Renal pelvis (tissue), 1 donor: ENCODE measurements at regions not wholly inside any gene's neighbourhood (a gene's known extent, or its start where the extent isn't known, plus 50 kb on each side); places are given as distances from the start of the nearest gene placed in this dataset.

Source experiments
- DNase-seq: peaks from one replicate; pipeline ENCODE4 v3.0.0-alpha.2; 2013

DNA sequence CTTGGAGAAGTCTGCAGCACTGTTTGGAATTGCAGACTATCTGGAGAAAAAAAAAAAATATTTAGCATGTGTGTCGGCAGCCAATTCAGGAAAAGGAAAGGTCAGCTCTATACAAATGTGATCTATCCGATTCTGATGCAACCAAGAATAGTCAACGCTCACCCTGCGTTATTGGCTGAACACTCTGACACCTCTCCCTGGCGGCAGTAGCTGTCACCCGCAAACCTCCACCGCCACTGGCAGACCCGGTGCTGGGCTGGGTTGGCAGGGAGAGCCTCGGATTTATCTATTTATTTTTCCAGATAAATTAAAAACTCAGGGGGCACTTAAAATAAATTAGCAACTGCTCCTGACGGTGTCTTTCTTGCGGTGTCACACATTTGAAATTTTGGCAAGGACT is 409.7 kb downstream of the VRK1 start:
- no peak for DNase-seq

DNA sequence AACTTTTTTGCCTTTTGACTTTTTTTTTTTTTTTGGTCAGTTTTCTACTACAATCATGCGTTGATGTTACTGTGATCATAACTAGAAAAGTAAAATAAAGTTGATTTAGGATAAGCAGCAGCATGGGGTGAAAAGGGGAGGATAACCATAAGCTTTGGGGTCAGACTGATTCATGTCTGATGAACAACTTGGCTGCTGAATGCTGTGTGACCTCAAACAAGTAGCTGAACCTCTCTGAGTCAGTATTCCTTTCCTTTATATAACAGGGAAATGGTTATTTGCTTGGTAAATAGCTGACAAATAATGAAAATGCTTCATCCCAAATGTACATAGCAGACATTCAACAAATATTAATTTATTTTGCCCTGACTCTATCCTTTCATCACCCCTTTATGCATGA is 413.0 kb downstream of the VRK1 start:
- DNase-seq, result no peak

DNA sequence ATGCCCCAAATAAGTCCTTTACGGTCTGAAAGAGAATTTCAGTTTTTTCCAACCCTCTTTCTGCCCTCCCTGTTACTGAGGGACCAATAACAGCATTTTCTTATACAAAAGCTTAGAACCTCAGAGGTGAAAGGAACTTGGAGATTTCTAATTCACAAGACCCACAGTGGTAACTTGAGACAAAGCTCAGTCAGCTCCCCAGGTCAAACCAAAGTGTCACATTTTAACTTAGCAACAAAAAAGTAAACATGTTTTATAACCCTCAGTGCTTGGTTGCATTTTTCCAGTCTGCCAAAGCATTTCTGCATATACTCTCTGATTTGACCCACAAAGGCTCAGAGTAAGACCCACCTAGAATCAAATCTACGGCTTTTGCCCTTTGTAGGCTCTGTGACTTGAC is 415.2 kb downstream of the VRK1 start:
- no peak for DNase-seq

DNA sequence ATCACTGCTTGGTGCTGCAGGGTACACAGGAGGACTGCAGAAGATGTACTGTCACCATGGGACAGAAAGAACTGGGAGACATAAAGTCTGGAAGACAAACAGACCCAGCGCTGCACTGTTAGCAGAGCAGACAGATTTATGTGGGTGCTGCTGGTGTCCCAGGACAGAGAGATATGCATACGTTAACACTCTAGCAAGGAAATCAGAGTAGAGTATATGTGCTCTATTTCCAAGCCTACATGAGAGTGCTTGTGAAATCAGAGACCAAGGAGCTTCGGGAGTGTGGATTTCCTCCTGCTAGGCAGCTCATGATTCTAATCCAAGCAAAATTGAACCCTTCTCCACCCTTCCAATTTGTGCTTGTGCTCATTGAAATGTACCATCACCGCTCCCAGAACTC is 416.5 kb downstream of the VRK1 start:
- no peak for DNase-seq

DNA sequence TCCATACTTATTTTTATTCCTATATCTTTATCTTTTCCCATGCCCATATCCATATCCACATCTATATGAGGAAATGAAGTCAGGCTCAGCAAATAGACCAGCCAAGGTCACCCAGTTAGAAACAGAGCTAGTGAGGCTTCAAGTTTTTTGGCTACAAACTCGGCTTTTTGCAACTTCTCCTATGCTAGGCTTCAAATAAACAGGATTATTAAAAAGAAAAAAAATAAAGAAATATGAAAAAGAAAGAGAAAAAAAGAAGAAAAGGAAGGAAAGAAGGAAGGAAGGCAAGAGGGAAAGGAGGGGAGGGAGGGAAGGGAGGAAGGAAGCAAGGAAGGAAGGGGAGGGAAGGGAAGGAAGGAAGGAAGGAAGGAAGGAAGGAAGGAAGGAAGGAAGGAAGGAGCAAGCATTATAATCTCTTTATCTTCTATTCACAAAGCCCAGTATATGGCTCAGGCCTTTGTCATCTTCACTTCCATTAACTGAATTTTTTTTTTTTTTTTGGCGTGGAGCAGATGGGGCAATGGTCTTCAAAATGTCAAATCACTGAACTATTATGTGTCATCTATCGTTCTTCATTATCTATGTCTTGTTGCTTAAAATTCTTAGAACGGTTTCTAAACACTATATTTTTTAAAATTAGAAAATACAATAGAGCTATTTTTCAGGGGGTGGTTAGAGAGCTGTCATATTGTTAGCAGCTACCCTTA is 418.2 kb downstream of the VRK1 start:
- DNase-seq, result no peak

DNA sequence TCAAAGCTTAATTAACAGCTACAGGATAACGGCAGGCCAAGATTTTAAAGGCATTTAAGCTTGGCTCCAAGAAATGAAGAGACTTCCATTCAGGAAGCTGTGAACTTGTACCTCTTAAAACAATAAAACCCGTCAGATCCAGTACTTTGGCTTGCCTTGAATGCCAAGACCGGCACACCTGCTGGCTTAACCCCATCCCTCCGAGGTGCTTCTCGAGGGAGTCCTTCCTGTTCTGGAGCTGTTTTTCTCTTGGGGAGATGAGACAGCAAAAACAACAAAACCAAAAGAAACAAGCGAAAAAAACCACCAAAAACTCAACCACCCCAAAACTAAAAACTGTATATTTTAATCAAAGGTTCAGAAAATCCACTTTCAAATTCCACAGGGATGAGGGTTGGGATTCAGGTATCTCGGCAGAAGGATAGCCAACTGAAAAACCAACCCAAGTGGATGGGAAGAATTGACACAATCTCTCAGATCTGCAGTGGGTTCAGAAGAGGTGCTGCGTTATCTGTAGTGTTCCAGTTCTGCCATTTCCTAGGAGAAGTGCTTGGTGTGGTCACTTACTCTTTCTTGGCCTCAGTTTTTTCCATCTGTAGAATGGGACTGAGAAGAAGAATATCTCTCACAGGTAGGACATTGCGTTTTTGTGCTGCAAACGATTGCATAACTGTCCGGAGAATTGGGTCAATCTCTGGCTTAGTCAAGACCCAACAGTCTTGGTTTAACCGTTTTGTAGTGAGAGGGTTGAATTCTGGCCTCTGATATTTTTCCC is 420.1 kb downstream of the VRK1 start:
- DNase-seq, result no peak

DNA sequence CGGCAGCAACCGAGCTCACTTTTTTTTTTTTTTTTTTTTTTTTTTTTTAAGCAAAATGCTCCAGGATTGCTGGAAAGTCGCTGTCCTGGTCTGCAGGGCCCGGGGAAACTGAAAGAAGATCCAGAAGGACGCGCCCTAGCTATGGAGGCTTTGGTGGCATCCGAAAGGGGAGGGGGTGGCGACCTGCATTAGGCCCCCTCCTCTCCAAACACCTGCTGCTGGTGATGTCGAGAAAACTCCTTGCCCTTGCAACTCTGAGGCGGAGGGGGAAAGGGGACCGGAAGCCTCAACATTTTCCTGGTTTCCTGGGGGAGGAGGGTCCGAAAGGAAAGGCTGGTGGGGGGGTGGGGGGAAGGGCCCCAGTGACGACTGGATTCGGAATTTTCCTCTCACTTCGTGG is 421.1 kb downstream of the VRK1 start:
- DNase-seq, result no peak

DNA sequence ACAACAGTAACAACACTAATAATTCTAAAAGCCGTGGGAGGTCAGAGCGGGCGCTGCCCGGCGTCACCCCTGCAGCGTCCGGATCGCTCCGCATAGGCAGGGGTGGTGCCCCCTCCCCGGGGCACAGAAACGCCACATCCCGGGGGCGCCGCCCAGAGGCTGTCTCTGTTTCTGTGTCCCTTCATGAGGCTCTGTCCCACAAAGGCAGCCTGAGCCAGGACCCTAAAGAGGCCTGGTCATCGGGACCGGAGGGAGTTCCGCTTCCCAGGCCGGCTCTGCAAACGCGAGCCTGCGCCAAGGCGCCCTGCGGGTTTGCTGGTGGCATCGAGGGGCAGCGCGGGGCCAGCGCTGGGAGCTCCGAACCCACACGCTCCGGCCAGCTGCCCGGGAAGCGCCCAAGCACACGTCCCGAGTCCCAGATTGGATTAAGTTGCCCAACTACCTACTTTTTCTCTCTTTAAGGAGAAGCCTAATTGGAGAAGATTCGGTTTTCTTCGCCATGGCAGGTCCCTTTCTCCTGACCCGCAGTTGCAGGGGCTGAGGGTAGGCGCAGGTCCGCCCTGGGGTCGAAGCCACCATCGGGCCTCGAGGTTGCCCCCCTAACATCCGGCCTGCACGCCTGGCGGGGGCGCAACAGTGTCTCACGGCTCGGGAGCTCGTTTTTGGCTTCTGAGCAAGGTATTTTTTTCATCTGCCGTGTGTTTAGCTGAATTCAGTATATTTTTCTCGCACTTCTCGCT is 421.7 kb downstream of the VRK1 start:
- DNase-seq, result peak; percentile 24

DNA sequence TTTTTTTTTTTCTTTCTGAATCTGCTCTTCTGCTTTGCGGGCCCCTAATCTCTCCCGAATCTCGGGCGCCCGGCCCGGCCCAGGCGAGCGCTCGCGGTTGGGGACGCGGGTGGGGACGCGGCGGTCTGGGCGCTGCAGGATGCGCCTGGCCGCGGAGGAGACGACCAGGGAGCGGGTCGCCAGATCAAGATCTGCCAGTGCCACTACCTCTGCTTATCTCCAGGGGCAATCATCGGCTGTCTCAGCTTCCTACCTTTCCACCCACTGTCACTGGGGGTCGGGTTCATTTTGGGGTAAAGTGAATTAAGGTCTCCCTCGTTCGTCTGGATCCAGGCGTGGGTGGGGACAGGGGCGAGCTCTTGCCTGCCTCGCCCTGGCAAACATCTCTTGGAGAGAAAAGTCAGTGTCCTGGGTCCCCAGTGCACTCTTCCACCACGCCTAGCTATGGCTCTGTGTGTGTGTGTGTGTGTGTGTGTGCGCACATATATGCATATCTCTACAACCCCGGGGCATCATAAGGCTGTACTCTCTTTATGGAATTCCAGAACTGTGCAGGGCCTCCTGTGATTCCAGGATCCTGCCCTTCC is 422.3 kb downstream of the VRK1 start:
- DNase-seq, result no peak

DNA sequence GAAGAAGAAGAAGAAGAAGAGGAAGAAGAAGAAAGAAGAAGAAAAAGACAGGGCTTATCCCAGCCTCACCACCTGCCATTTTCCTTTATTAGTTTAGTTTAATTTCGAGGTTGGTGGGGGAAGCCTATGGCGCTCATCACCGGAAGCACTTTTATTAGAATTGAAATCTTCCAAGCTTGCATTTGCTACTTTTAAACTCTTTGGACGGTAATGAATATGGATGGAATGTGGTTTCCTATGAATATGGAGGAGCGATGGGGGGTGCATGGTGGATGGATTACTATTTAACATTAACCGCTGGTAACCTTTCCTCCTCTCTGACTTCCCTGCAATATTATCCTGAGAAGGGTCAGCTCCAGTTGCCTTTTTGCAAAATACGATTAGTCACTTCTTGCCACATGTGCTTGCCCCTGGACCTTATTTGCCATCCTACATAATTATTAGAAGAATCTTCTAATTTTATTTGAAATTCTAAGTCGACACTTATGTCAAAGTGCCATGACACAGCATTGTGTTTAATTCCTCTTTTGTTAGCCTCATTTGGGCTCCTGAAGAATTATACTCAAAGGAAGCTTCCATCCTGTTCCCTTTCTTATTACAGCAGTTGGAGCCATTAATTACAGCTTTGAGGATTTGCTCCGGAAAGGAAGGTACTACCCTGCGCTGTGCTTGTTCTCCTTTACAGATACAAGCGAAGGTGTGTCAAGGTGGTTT is 424.5 kb downstream of the VRK1 start:
- DNase-seq, result no peak

DNA sequence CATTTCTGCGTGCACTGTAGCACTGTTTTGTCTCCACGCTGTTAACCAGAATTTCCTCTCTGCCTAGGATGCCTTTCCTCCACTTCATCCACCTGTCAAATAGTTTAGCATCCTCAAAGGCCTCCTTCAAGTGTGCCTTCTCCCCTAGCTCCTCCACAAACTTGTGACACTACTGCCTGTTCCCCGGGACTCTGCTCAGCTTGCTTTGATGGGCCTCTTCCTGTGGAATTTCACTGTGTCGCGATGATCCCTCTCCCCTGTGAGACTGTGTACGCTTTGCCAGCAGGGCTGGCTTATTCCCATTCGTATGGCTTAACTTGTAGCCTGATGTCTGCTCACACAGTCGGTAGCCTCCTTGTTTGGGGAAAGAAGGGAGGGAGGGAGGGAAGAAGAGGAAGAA is 426.8 kb downstream of the VRK1 start:
- no peak for DNase-seq

DNA sequence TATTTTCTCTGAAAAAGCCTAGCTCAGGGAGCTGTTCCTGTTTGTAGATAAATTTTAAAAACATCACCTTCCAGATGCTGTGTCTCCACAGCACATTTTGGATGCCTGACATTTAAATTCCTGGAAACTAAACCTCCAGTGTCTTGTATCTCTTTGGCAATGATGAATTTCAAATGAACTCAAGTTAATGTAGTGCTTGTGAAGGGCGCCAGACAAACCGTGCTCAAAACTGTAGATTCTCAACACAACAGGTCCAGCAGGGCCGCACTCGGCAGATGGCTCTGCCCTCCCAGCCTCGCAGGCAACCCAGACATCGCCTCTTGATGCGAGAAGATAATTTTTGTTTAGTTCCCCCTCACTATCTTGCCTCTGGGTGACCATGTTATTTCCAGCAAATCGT is 432.9 kb downstream of the VRK1 start:
- DNase-seq, result no peak

DNA sequence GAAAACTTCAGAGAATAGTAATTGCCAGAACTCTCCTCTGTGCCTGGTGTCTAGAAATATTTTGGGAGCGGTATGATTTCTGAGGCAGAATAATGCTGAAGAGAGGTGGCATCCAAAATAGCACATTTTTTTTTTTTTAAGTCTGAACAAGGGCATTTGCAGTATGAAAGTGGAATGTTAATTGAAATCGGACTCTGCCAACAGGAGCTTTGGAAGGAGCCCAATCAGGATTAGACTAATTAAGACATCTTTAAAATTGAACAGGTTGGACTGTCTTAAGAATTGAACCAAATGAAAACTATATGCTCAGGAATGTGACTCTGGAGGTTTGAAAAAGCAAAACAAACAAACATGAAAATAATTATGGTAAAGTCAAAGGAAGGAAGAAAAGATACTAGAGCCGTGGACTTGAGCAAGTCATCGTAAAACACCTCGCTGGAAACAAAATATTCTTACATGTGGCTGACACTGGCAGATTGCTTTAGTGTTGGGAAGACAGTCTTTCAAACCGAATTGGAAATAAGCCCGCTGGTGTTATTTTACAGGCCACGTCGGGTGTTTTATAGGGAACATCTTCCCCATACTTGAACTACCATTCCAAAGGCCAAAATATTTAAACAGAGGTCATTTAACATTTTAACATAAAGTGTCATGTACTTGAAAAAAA is 436.3 kb downstream of the VRK1 start:
- DNase-seq, result no peak

DNA sequence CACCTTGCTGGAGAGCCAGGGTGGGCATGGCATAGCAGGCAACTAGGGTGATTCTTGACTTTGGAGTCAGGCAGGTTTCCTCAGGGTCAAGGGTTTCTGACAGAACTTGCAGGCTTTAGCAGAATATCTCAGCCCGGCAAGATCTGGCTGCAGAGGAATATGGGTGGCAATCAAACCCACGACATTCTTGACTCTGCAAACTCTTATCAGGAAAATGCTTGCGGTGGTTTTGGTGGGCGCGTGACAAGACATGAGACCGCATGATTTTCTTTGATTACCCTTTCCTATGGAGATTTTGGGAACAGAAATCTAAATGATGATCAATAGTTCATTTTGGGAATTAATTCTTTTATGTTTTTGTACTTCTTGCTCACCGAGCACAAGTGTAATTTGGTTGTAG is 449.5 kb downstream of the VRK1 start:
- DNase-seq, result no peak

DNA sequence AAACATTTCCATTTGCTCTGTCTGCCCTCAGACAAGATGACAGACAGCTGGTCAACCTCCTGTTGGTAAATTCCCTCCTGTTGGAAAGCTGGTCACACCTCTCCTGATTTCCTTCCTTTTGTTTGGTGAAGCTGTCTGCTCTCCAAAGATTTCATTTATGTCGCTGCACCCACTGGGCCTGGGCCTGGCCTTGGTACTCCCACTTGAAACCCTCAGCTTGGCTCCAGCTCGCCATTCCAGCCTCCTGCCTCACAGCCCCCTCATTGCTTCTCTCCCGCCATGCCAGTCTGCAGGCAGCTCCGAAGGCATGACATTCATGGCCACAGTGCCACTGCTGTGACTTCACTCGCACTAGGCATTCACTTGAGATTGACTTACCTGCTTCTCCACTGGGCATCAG is 451.8 kb downstream of the VRK1 start:
- no peak for DNase-seq

DNA sequence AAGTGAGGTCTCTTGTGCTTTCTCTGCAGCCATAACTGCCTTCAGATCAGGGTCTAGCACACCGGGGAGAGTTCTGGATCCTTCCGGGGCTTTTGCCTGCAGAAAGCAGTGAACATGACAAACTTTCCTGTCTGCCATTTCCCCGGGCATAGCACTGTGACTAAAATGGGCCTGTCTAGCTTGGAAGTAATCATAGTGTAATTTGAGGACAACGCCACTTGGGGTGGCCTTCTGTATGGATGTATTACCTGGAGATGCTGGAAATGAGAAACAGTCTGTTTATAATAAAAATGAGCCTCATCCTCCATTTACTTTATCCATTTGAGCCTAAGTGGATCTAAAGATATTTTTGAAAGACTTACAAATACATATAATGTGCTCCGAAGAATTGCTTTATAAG is 453.7 kb downstream of the VRK1 start:
- DNase-seq, result no peak

DNA sequence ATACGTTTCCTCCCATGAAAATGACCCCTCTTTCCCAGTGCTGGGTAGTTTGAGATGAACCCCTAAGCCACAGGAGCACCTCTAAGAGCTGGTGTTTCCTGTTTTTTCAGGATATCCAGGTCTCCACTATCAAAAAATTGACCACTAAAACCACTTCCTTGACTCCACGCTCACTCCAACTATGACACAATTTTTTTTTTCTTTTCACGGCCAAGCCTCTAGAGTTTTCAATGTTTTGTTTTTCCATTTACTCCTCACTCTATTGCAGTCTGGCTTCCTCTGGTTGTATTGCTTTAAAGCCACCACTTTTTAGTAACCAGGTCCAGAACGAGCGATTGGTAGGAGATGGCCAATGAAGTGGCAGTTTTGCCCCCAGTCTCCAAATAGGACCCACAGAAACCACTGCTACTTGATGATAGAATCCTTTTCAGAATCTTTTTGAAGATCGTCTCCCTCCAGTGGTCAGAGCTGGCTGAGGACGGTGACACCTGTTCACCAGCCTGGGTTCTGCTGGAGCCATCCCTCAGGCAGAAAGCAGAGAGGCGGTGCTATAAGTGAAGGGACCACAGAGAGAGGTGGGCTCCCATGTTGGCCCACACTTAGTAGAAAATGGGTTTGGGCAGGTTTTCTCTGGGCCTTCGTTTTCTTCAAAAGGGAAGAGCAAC is 454.4 kb downstream of the VRK1 start:
- no peak for DNase-seq

DNA sequence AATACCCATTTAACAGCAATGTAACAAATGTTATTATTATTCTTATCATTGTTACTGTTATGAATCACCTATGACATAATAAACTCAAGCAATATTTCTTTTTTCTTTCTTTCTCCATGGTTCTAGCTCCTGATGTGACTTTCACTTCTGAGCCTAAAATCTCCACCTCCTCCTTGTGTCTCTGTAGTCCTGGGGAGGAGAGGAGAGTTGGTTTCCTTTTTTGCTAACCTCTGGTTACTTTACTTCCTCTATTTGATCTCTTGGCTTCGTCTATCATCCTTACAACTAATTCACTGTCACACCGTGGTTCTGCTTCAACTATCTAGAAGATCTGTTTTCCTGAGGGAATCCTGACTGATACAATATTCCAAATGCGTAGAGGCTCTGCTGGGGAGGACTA is 456.6 kb downstream of the VRK1 start:
- no peak for DNase-seq

DNA sequence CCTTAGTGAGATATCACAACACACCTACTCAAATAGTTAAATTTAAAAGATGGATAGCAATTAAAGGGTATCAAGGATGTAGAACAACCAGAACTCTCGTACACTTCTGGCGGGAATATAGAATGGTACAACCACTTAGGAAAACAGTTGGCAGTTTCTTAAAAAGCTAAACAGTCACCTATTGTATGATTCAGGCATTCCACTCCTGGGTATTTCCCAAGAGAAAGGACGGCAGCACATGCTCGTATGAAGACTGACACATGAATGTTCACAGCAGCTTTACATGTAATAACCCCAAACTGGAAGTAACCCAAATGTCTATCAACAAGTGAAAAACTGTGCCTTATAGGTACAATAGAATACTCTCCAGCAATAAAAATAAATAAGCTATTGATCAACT is 465.2 kb downstream of the VRK1 start:
- DNase-seq, result no peak

DNA sequence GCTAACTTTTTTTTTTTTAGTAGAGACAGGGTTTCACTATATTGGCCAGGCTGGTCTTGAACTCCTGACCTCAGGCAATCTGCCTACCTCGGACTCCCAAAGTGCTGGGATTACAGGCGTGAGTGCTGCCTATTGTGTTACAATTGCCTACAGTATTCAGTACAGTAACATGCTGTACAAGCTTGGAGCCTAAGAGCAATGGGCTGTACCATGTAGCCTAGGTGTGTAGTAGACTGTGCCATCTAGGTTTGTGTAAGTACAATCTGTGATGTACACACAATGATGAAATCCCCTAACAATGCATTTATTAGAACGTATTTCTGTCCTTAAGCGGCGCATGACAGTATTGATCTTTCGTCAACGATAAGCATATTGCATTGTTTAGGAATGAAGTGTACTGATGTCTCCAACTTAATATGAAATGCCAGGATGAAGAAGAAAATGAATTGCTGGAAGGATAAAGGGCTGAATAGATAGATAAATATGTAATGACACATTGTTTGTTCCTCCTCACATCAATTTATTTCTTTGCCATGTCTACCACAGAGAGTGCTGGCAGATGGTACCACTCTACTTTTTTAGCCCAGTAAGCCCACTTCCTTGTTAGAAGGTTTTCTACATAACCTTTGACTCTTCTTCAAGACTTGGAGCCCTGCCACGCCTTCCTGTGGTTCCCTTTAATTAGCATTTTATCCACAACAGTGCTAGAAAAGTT is 467.5 kb downstream of the VRK1 start:
- no peak for DNase-seq
